GM12873 (cell line): ENCODE measurements at regions not wholly inside any gene's neighbourhood (a gene's known extent, or its start where the extent isn't known, plus 50 kb on each side); places are given as distances from the start of the nearest gene placed in this dataset.

Source experiments
- TF ChIP-seq, protein P1 (sequence below): IDR thresholded peaks from 2 replicates; pipeline ENCODE4 v1.5.1; 2012; ENCODE audit warnings: low read depth, mild to moderate bottlenecking, moderate library complexity, low read length, control low read depth; ENCODE audit not compliant: insufficient read depth; ENCODE audit errors: missing control alignments

- TF ChIP-seq, protein P1, sequence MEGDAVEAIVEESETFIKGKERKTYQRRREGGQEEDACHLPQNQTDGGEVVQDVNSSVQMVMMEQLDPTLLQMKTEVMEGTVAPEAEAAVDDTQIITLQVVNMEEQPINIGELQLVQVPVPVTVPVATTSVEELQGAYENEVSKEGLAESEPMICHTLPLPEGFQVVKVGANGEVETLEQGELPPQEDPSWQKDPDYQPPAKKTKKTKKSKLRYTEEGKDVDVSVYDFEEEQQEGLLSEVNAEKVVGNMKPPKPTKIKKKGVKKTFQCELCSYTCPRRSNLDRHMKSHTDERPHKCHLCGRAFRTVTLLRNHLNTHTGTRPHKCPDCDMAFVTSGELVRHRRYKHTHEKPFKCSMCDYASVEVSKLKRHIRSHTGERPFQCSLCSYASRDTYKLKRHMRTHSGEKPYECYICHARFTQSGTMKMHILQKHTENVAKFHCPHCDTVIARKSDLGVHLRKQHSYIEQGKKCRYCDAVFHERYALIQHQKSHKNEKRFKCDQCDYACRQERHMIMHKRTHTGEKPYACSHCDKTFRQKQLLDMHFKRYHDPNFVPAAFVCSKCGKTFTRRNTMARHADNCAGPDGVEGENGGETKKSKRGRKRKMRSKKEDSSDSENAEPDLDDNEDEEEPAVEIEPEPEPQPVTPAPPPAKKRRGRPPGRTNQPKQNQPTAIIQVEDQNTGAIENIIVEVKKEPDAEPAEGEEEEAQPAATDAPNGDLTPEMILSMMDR: no peak
Measured at GRCh38 chr7:130818056-130818455, 84.0 kb upstream of the KLF14 start.

GRCh38 chr7:130821864-130822263 is 87.9 kb upstream of the KLF14 start:
- TF ChIP-seq, protein P1: no peak

- TF ChIP-seq, protein P1: no peak
Measured at GRCh38 chr7:130822642-130823041, 88.6 kb upstream of the KLF14 start.

DNA sequence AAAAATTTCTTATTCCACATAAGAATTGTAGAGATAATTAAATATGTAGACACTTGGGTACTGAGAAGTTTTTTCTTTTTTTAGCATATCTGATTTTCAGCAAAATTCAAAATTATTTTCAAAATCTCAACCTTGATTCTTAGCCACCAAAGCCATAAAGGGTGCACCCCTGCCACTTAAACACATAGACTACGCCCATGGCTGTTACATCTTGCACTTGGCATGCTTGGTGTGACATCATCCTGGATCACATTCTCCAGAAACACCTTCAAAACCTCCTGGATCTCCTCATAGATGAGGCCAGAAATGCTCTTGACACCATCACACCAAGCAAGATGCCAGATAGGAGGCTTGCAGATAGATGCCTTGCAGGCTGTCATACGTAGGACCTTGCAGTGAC is 89.1 kb upstream of the KLF14 start:
- TF ChIP-seq, protein P1: no peak

GRCh38 chr7:130825819-130826218 is 91.8 kb upstream of the KLF14 start:
- TF ChIP-seq, protein P1: no peak

GRCh38 chr7:130829415-130829814 is 95.4 kb upstream of the KLF14 start:
- TF ChIP-seq, protein P1: no peak

GRCh38 chr7:130831322-130831721 is 97.3 kb upstream of the KLF14 start:
- TF ChIP-seq, protein P1: no peak

DNA sequence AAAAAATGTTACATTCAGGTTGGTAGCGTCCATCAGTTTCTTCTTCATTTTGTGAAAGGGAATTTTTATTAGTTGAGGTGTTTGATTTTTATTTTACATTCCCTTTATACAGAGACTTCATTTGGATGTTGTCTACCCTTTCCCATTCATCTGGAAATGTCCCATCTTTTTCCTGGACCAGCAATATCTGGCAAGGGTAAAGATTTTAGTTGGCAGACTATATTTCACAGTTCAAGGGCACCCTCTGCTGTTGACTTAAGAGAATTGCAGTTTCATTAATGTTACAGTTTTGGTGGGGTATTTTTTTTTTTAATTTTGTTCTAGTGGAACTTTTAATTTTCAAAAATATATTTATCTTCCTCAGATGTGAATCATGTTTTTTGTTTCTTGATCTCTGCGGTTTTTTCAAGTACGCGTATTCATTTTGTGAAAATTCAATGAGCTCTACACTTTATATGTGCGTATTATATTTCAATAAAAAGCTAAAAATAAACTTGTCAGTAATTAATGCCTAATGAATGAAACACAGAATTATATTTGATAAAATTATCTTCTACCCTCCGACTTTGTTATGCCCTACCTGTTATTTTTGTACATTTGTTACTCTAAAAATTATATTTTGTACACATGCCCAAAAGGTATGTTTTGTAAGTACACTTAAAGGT is 97.9 kb upstream of the KLF14 start:
- TF ChIP-seq, protein P1: peak; percentile 57
